ENCODE measurements at regions not wholly inside any gene's neighbourhood (a gene's known extent, or its start where the extent isn't known, plus 50 kb on each side); places are given as distances from the start of the nearest gene placed in this dataset.
A peak's percentile ranks its signal among the peaks of the same experiment; 100 is the strongest.

GRCh38 chr2:126513033-126513432, 142.9 kb upstream of the GYPC start:
- no peak overlapping the region for H3K4me3 Mint-ChIP-seq (ENCODE audit: unreplicated experiment)
- H3K4me1 Mint-ChIP-seq (ENCODE audit: unreplicated experiment) = peaks cover 4% of the 10 kb centered on the region
- no peaks in the 10 kb centered on the region for H3K9me3 Mint-ChIP-seq (ENCODE audit: unreplicated experiment)
- TF ChIP-seq CTCF (IDR thresholded peaks at IDR 0.05) = no peak
- H3K27me3 Mint-ChIP-seq (ENCODE audit: unreplicated experiment) = no peaks in the 10 kb centered on the region
- no peak for DNase-seq (ENCODE audit: extremely low spot score, unreplicated experiment)
- no peak overlapping the region for H3K27ac Mint-ChIP-seq (ENCODE audit: unreplicated experiment)
- no peaks in the 10 kb centered on the region for H3K36me3 Mint-ChIP-seq (ENCODE audit: unreplicated experiment)

GRCh38 chr2:126515471-126515870, 140.5 kb upstream of the GYPC start:
- no peak for DNase-seq (ENCODE audit: extremely low spot score, unreplicated experiment)
- Mint-ChIP-seq H3K9me3 (ENCODE audit: unreplicated experiment) (no peaks in the 10 kb centered on the region), H3K27ac (ENCODE audit: unreplicated experiment) (no peak overlapping the region), H3K4me3 (ENCODE audit: unreplicated experiment) (no peak overlapping the region), H3K36me3 (ENCODE audit: unreplicated experiment) (no peaks in the 10 kb centered on the region), H3K4me1 (ENCODE audit: unreplicated experiment) (peaks cover 3% of the 10 kb centered on the region), H3K27me3 (ENCODE audit: unreplicated experiment) (no peaks in the 10 kb centered on the region)
- no peak for TF ChIP-seq CTCF (IDR thresholded peaks at IDR 0.05)

GRCh38 chr2:126518196-126518595, 137.8 kb upstream of the GYPC start:
- TF ChIP-seq CTCF (IDR thresholded peaks at IDR 0.05) = no peak
- Mint-ChIP-seq H3K36me3 (ENCODE audit: unreplicated experiment) (no peaks in the 10 kb centered on the region), H3K27ac (ENCODE audit: unreplicated experiment) (no peak overlapping the region), H3K4me1 (ENCODE audit: unreplicated experiment) (no peaks in the 10 kb centered on the region), H3K9me3 (ENCODE audit: unreplicated experiment) (no peaks in the 10 kb centered on the region), H3K27me3 (ENCODE audit: unreplicated experiment) (no peaks in the 10 kb centered on the region), H3K4me3 (ENCODE audit: unreplicated experiment) (no peak overlapping the region)
- no peak for DNase-seq (ENCODE audit: extremely low spot score, unreplicated experiment)

GRCh38 chr2:126527836-126528490, 128.0 kb upstream of the GYPC start:
- Mint-ChIP-seq H3K27me3 (ENCODE audit: unreplicated experiment) (peaks cover 15% of the 10 kb centered on the region), H3K4me3 (ENCODE audit: unreplicated experiment) (no peak overlapping the region), H3K9me3 (ENCODE audit: unreplicated experiment) (no peaks in the 10 kb centered on the region), H3K27ac (ENCODE audit: unreplicated experiment) (no peak overlapping the region), H3K36me3 (ENCODE audit: unreplicated experiment) (no peaks in the 10 kb centered on the region), H3K4me1 (ENCODE audit: unreplicated experiment) (no peaks in the 10 kb centered on the region)
- TF ChIP-seq CTCF (IDR thresholded peaks at IDR 0.05) = peak; percentile 70
- DNase-seq (ENCODE audit: extremely low spot score, unreplicated experiment) = no peak

GRCh38 chr2:126531029-126531428, 124.9 kb upstream of the GYPC start:
- Mint-ChIP-seq H3K4me3 (ENCODE audit: unreplicated experiment) (no peak overlapping the region), H3K36me3 (ENCODE audit: unreplicated experiment) (no peaks in the 10 kb centered on the region), H3K27ac (ENCODE audit: unreplicated experiment) (no peak overlapping the region), H3K4me1 (ENCODE audit: unreplicated experiment) (no peaks in the 10 kb centered on the region), H3K27me3 (ENCODE audit: unreplicated experiment) (peaks cover 11% of the 10 kb centered on the region), H3K9me3 (ENCODE audit: unreplicated experiment) (no peaks in the 10 kb centered on the region)
- no peak for TF ChIP-seq CTCF (IDR thresholded peaks at IDR 0.05)
- DNase-seq (ENCODE audit: extremely low spot score, unreplicated experiment) = no peak

All from osteocyte (in vitro differentiated cells).